GM12874 (cell line): ENCODE measurements at regions not wholly inside any gene's neighbourhood (a gene's known extent, or its start where the extent isn't known, plus 50 kb on each side); places are given as distances from the start of the nearest gene placed in this dataset.

Experiments used
- TF ChIP-seq, protein P1 (sequence below): IDR thresholded peaks from 2 replicates; pipeline ENCODE4 v1.5.1; 2011; ENCODE audit warnings: low read depth, mild to moderate bottlenecking, control low read depth, low read length, moderate library complexity; ENCODE audit not compliant: insufficient read depth

DNA sequence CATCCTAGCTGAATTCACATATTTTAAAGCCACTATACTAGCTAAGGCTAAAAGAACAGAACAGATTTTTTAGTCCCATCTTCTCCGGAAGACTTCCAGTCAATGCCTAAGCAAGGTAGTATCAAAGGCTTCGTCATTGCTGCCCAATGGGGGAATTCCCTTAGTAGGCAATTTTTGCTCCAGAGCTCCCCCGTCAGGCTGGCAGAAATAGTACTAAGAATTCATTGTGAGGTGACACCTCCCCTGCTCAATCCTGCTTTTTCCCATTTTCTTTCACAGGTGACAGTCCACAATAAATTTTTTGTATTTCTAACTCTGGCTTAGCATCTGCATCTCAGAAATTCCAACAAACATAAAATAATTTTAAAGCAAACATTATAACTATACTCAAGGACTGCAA lies 52.8 kb upstream of the SRSF6 start:
- TF ChIP-seq, protein P1, sequence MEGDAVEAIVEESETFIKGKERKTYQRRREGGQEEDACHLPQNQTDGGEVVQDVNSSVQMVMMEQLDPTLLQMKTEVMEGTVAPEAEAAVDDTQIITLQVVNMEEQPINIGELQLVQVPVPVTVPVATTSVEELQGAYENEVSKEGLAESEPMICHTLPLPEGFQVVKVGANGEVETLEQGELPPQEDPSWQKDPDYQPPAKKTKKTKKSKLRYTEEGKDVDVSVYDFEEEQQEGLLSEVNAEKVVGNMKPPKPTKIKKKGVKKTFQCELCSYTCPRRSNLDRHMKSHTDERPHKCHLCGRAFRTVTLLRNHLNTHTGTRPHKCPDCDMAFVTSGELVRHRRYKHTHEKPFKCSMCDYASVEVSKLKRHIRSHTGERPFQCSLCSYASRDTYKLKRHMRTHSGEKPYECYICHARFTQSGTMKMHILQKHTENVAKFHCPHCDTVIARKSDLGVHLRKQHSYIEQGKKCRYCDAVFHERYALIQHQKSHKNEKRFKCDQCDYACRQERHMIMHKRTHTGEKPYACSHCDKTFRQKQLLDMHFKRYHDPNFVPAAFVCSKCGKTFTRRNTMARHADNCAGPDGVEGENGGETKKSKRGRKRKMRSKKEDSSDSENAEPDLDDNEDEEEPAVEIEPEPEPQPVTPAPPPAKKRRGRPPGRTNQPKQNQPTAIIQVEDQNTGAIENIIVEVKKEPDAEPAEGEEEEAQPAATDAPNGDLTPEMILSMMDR, result peak; percentile 51

DNA sequence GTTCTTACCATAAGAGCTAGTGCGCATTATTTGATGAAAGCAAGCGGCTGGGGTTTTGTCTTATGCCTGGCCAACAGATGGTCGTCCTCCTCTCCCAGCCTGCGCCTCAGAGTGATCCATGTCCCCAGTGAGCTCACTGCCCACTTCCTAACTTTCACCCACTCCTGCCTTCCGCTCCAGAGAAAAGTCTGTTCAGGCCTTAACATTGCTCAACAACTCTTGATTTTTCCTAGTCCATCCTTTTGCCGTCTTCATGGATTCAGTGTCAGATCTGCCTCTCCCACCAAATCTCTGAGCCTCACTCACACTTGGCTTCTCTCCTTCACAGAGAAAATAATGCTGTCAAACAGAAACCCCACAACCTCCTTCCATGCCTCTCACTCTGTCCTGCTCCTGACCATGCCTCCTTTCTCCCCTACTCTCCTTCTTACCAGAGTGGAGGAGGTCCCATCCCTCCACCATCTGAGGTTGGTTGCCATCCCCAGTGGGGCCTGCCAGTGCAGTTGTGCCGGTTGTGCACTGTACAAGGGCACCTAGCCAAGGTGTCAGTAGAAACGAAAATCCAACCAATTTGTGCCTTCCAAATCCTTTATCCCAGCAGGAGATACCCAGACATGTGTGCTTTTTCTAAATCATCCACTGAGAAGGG lies 58.9 kb upstream of the SRSF6 start:
- TF ChIP-seq, protein P1, result no peak

DNA sequence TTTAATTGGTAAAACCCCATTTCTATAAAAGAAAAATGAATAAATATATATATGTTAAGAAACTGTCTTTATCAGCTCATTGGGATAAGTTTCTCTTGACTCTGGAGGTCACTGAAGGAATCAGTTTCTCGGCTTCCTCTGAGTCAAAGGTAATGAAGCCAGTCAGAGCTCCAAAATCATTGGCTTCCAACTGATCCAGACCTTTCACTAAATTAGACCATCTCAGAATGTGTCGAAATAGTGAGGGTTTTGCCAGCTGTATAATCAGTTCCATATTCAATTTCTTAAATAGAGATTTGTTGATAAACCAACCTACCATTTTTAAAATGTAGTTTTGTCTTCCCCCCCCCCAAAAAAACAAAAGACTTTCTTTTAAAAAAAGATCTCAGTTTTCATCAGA lies 60.5 kb upstream of the SRSF6 start:
- TF ChIP-seq, protein P1, result no peak

DNA sequence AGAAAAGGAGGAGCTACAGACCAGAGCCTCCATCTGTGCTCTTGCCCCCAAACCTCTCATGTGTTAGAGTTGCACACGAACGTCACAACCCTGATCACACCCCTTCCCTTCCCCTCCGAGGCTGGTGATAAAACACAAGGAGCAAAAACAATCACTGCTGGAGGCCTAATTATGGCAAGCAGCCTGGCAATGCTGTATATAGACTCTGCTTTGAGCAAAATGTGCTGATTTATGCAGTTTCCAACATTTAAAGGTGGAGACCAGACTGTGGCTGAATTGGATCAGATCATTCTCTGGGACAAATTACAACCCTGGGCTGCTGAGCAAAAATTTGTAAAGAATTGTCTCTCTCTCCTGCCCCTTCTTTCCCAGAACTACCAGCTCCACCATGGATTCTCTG lies 64.6 kb upstream of the SRSF6 start:
- TF ChIP-seq, protein P1, result no peak

DNA sequence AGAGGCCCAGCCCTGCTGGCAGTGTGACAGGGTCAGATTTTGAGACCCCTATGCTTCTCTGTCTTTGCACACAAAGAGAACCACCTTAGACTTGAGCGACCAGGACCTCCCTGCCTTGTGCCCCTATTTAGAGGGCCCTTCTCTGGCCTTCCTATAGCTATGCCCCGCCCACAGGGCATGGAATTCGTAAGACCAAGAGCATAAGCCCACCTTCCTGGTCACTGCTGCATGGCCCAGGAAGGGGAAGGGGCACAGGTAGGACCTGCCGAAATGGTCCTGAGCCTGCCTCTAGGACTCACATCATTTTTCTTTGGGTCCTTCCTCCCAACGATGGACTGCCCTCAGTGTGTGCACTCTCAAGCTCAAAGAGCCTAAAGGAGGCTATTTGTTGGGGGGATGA lies 65.1 kb upstream of the SRSF6 start:
- TF ChIP-seq, protein P1, result no peak

DNA sequence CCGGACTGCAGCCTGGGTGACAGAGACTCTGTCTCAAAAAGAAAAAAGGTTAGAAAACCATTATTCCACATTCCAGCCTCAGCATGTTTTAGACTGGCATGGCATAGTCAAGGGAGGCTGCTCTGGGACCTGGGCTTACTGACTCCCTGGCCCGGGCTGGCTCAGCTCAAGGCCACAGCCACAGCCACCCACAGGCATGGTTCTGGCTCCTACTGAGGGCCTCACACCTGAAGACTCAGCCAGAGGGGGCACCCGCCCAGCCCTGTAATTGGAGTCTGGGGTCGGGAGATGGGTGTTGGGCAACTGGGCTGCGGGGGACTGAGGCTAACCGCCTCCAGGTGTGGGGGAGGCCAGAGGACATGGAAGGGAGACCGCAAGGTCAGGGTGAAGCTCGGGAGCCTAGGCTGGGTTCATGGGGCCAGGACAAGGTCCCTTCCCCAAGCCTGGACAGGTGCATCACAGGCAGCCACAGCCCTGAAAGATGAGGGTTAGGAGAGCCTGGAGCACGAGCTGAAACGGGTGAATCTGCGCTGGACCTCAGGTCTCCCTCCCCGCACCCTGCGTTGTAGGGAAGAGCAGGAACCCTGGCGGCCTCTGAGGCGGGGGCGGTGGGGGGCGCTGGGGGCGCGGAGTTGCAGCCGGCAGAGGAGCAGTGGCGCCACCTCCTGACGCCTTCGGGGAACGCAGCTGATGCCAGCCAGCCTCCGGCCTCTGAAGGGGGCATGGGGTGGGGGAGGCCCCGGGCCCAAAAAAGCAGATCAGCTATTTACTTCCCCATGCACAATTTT lies 67.7 kb upstream of the SRSF6 start:
- TF ChIP-seq, protein P1, result peak; percentile 50; the same call in 1 of the 2 replicates

DNA sequence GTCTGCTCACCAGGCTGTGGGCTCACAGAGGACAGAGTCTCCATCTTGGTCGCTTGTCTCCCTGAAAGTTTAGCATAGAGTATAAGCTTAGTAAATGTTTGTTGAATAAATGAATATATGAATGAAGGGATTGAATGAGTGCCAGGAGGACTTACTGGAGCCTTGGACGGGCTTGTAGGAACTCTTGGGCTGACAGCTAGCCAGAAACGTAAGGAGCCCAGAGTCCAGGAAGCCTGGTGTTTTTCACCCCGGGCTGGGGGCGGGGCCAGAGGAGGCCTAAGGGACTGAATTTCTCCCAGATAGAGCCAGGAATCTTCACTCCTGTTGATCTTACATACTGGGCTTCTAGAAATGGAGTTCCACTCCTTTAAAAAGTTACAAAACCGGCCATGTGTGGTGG lies 68.5 kb upstream of the SRSF6 start:
- TF ChIP-seq, protein P1, result no peak
